Endometrium (tissue), 2 donors: ENCODE measurements at regions not wholly inside any gene's neighbourhood (a gene's known extent, or its start where the extent isn't known, plus 50 kb on each side); places are given as distances from the start of the nearest gene placed in this dataset.

Experiments
- FAIRE-seq: peaks from 2 replicates; lab custom pipeline; 2012; peaks lifted over from hg19 to GRCh38; lab: Jason Lieb, UNC
- donor health status: control.
- donor health status: control.

- no peak for FAIRE-seq
Measured at GRCh38 chr3:164235289-164236028, 842.8 kb downstream of the SI start.

GRCh38 chr3:164233951-164234350 lies 844.3 kb downstream of the SI start:
- no peak for FAIRE-seq

GRCh38 chr3:164231718-164232117 lies 846.6 kb downstream of the SI start:
- FAIRE-seq: no peak

GRCh38 chr3:164230385-164231094 lies 847.8 kb downstream of the SI start:
- FAIRE-seq: no peak

- FAIRE-seq: no peak
Measured at GRCh38 chr3:164224126-164224525, 854.2 kb downstream of the SI start.

- no peak for FAIRE-seq
Measured at GRCh38 chr3:164222197-164222596, 856.1 kb downstream of the SI start.

GRCh38 chr3:164221297-164221696 lies 857.0 kb downstream of the SI start:
- FAIRE-seq: no peak

GRCh38 chr3:164209363-164209762 lies 868.9 kb downstream of the SI start:
- FAIRE-seq: no peak

GRCh38 chr3:164208821-164209220 lies 869.5 kb downstream of the SI start:
- no peak for FAIRE-seq

GRCh38 chr3:164208048-164208447 lies 870.2 kb downstream of the SI start:
- FAIRE-seq: no peak

GRCh38 chr3:164200053-164200823 lies 878.1 kb downstream of the SI start:
- no peak for FAIRE-seq

GRCh38 chr3:164196477-164196876 lies 881.8 kb downstream of the SI start:
- FAIRE-seq: peak; percentile 31

- FAIRE-seq: no peak
Measured at GRCh38 chr3:164194842-164195241, 883.5 kb downstream of the SI start.

GRCh38 chr3:164192974-164193373 lies 885.3 kb downstream of the SI start:
- no peak for FAIRE-seq

- FAIRE-seq: peak; percentile 26
Measured at GRCh38 chr3:164190566-164190965, 887.7 kb downstream of the SI start.

- no peak for FAIRE-seq
Measured at GRCh38 chr3:164186095-164186494, 892.2 kb downstream of the SI start.

- FAIRE-seq: no peak
Measured at GRCh38 chr3:164179110-164179774, 899.1 kb downstream of the SI start.

GRCh38 chr3:164174059-164174458 lies 904.2 kb downstream of the SI start:
- no peak for FAIRE-seq

- FAIRE-seq: no peak
Measured at GRCh38 chr3:164155400-164155799, 922.9 kb downstream of the SI start.

- FAIRE-seq: no peak
Measured at GRCh38 chr3:164144824-164145223, 933.5 kb downstream of the SI start.

GRCh38 chr3:164132878-164133277 lies 945.4 kb downstream of the SI start:
- no peak for FAIRE-seq
